NCI-H146 treated with DMSO at 0.1 percent for 48 hours (cell line): ENCODE measurements at regions not wholly inside any gene's neighbourhood (a gene's known extent, or its start where the extent isn't known, plus 50 kb on each side); places are given as distances from the start of the nearest gene placed in this dataset.
"Not testable (repeated sequence)": the region's sequence is repeated elsewhere in the genome, so short reads cannot be mapped to it uniquely, and the experiment has no call there.

ENCODE experiments used
- DNase-seq: peaks from one replicate; lab custom pipeline; 2025; ENCODE audit not compliant: unreplicated experiment; lab: John Stamatoyannopoulos, UW

- DNase-seq, result no peak
These were observed 204.1 kb downstream of the NDUFA10 start for GRCh38 chr2:239820836-239821693.

DNA sequence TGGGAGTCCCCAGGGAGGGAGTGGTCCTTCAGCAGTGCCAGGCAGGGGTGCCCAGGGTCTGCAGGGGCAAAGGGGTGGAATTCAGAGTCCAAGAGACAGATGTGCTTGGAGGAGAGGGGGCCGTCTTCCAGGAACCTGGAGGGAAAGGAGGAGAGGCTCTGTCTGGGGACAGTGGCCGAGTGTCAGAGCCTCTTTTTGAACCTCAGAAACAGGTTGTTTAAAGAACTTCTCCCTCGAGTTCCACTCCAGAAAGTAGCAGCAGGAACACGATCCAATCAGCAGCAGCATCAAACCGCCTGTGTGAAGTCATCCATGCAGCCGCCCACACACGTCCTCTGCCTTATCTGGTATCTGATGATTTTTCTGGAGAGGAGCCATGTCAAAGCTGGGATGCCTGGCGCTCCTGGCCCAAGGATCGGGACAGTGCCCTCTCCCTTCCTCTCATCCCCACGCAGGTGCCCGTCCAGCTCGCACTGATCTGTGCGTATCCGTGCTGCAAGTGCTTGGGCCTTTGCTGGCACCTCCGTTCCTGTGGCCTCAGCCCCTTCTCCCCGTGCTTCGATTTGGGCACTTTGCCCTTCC, 205.1 kb downstream of the NDUFA10 start:
- no peak for DNase-seq

DNA sequence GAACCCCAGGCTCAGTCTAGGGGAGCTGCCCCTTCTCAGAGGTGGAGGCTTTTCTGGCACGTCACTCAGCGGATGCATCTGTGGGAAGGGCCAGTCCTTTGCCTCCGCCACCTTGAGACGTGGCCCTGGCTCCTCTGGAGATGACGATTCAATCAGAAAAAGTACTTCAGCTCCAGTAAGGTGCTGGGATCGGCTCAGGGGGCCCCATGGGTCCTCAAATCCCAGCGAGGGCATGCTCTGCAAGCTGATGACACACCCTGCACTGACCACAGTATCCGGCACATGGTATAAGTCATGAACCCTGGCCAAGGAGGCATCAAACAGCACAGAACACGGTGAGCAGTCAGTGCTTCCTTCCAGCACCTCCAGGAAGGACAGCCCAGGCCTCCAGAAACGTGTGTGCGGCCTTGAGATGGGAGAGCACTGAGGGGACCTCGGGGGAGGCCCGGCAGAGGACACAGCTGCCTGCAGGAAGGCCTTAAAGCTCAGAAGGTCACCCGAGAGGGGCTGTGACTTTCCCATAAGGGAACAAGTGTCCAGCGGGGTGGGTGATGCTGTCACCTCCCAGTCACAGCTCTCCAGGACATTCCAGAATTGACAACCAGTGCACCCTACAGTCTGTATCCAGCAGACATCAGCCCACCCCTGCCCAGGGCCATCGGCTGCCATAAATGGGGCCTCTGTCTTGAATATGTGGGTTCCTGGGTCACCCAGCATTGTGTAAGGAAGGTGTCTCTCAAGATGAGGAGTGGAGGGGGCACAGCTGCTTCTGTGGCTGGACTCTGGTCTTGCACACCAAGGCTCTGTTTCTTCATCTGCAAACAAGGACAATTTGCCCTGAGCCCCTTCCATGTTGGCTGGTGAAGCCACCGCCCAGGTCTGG, 205.8 kb downstream of the NDUFA10 start:
- DNase-seq, result no peak

GRCh38 chr2:239818531-239819011, 206.6 kb downstream of the NDUFA10 start:
- no peak for DNase-seq

GRCh38 chr2:239818086-239818485, 207.1 kb downstream of the NDUFA10 start:
- DNase-seq, result no peak

- not testable (repeated sequence) for DNase-seq
These were observed 207.6 kb downstream of the NDUFA10 start for GRCh38 chr2:239817468-239818031.

DNA sequence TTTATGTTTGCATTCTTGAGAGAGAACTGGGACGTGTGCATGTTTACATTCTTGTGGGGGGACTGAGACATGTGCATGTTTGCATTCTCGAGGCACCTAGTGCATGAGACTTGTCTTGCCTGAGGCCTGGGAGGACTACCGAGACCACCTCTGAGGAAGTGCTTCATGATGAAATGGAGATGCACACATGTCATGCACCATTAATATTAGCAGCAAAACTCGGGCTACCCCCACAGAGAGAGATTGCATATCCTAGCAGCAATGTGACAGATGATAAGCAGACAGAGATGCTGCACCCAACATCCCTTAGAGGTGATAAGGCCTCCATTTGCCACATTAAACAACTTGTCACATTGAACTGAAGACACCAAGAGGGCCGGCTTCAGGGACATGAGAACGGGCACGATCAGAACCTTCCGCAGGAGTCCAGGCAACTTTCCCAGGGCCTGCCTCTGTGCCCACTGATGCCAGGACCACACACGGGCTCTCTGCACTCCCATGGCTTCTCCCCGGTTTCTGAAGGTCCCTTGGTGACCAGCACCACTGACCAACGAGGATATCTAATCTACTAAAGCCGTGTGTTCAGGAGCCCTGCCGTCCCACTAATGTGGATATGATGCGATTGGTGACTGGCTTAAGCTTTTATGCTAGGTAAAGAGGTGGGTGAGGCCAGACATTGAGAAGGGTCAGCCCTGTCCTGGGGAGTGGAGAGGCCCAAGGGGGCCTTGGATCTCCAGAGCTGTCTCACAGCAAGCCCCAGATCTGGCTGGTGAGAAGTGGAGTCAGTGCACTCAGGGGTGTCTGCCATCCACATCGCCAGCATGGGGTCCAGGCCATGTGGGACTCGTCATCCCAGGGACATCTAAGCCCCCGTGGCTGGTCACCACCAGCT, 208.3 kb downstream of the NDUFA10 start:
- DNase-seq, result no peak

DNA sequence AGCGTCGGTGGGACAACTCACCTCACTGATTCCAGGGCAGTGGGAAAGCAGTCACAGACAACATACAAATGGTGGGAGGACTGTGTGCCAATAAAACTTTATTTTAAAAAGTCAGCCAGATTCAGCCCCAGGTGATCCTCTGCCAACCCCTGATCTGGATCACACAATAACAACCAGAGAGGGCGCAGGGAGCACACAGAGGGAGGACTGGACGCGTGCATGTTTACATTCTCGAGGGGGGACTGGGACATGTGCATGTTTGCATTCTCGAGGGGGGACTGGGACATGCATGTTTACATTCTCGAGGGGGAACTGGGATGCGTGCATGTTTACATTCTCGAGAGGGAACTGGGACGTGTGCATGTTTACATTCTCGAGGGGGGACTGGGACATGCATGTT, 209.5 kb downstream of the NDUFA10 start:
- DNase-seq, result no peak

- no peak for DNase-seq
These were observed 210.1 kb downstream of the NDUFA10 start for GRCh38 chr2:239814861-239815601.

GRCh38 chr2:239814116-239814860, 210.9 kb downstream of the NDUFA10 start:
- no peak for DNase-seq

DNA sequence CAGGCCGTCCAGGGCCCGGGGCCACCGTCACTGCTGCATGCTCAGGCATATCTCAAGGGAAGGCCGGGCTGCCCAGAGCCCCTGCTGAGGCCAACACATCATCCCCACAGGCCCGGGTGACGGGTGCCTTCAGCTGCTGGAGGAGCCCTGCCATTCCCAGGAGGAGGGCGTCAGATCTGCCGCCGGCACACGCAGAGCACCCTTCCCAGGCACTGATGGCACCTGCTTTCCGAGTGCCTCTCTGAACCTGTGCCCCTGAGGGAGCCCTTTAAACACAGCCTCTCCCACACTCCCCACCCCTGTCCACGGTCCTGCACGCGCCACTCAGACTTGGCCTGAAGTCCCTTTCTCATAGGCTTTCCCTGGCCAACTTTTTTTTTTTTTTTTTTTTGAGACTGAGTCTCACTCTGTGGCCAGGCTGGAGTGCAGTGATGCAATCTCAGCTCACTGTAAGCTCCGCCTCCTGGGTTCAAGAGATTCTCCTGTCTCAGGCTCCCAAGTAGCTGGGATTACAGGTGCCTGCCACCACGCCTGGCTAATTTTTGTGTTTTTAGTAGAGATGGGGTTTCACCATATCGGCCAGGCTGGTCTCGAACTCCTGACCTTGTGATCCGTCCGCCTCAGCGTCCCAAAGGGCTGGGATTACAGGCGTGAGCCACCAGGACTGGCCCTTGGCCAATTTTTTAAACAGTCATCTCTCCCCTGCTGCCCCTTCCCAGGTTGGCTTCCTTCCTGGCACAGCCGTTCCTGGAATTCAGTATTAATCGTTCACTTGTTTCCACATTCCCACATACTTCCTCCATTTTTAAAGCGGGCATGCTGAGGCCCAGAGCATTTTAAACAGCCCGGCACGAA, 211.7 kb downstream of the NDUFA10 start:
- no peak for DNase-seq

DNA sequence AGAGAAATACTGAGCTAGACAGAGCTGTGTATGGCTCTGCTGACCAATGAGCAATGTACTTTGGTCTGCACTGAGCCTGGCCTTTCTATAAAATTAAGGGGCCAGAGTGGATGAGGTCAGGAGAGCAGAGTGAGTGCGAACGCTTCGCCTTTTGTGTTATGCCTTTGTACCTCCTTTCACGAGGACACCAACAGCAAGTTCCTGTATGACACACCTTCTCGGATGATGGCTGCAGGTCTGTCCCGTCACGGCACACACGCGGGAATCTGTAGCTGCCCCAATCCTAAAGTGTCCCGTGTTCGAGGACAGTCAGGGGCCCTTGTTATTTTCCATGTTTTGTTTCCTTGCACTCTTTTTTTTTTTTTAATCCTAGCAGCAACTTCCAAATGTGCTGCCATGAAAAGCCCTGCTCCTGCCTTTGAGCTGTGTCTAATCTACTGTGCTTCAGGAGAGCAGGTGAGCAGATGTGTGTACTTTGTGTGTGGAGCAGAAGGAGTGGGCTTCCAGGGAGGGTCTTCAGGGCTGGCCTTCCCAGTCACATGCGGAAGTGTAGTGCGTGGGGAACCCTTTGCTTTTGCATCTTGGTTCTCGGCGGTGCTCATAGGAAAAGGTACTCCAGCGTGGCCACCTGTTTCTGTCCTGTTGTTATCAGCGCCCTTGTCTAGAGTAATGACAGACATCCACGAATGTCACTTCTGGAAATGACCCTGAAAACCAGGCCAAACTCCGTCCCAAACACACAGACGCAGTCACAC, 213.2 kb downstream of the NDUFA10 start:
- DNase-seq, result no peak

- DNase-seq, result no peak
These were observed 213.9 kb downstream of the NDUFA10 start for GRCh38 chr2:239811111-239811781.

- no peak for DNase-seq
These were observed 215.8 kb downstream of the NDUFA10 start for GRCh38 chr2:239809391-239809790.

GRCh38 chr2:239807568-239807967, 217.6 kb downstream of the NDUFA10 start:
- no peak for DNase-seq

GRCh38 chr2:239806758-239807434, 218.2 kb downstream of the NDUFA10 start:
- no peak for DNase-seq
